HCT116 (cell line): ENCODE measurements at regions not wholly inside any gene's neighbourhood (a gene's known extent, or its start where the extent isn't known, plus 50 kb on each side); places are given as distances from the start of the nearest gene placed in this dataset.

Experiments used
- ATAC-seq: fragments of 200-7000 bp; cut with Tn5 transposase; 2 replicates; pipeline ENCODE4 v1.9.1; 2020; ENCODE audit warnings: mild to moderate bottlenecking, moderate library complexity
- BruUV-seq: library from RNA; stranded (reverse); fragments of 400-500 nt; replicated peaks from 2 replicates; lab custom pipeline; 2021; lab: Mats Ljungman, UMichigan
- CTCF ChIA-PET: fragments of 300-600 bp; sonication (Branson Sonifier 250); formaldehyde crosslinking; loops from one replicate; lab custom pipeline; 2021; ENCODE audit warnings: antibody characterized with exemption; lab: Charles Lee
- POLR2A ChIA-PET: fragments of 300-600, 350-600 bp; sonication (Branson Sonifier 250); formaldehyde crosslinking; loops from one replicate; lab custom pipeline; 2021; ENCODE audit warnings: antibody characterized with exemption; lab: Charles Lee
- RAD21 ChIA-PET, 2 experiments: fragments of 300-600 bp; sonication (Branson Sonifier 250); formaldehyde crosslinking; loops; one replicate each; lab custom pipeline; 2023; ENCODE audit warnings: low total read pairs in 2 of 2; ENCODE audit not compliant: uncharacterized antibody in 2 of 2, unreplicated experiment in 2 of 2, low non-redundant PET in 1 of 2; lab: Charles Lee
- DNase-seq: peaks from one replicate; pipeline ENCODE4 v3.0.0-alpha.2; 2010; ENCODE audit warnings: low read depth, low spot score
- H2AFZ ChIP-seq: fragments of 200-600 bp; shearing (Covaris generic), sonication (generic); 2 replicates; pipeline ENCODE4 v1.6.1; 2017; ENCODE audit warnings: low read depth, mixed run types, mixed read lengths, antibody characterized with exemption, low read length; ENCODE audit not compliant: poor library complexity, severe bottlenecking
- H3K27ac ChIP-seq: 2 replicates; pipeline ENCODE4 v1.5.1; 2012; ENCODE audit warnings: low read depth, low read length
- H3K27me3 ChIP-seq: fragments of 200-600 bp; sonication (generic); 2 replicates; pipeline ENCODE4 v1.6.1; 2016; ENCODE audit warnings: mixed run types, low read length, mixed read lengths; ENCODE audit not compliant: insufficient read depth
- H3K36me3 ChIP-seq, 2 experiments: fragments of 200-500 bp in 1 of 2; fragments of 200-600 bp in 1 of 2; sonication (Bioruptor generic) in 1 of 2; sonication (generic) in 1 of 2; 2 replicates each; pipeline versions ENCODE4 v1.5.1 to v1.6.1; 2014 to 2016; ENCODE audit warnings: low read length in 2 of 2, inconsistent platforms in 1 of 2, mixed read lengths in 1 of 2, mixed run types in 1 of 2; ENCODE audit not compliant: insufficient read depth in 2 of 2, control insufficient read depth in 1 of 2
- H3K4me1 ChIP-seq, 2 experiments: fragments of 200-600 bp in 1 of 2; sonication (generic) in 1 of 2; 2 replicates each; pipeline versions ENCODE4 v1.5.1 to v1.6.1; 2012 to 2017; ENCODE audit warnings: low read length in 2 of 2, inconsistent platforms in 1 of 2, mild to moderate bottlenecking in 1 of 2, mixed read lengths in 1 of 2, mixed run types in 1 of 2, moderate library complexity in 1 of 2; ENCODE audit not compliant: insufficient read depth in 2 of 2, control insufficient read depth in 1 of 2
- H3K4me2 ChIP-seq: fragments of 200-600 bp; sonication (generic); 2 replicates; pipeline ENCODE4 v1.6.1; 2017; ENCODE audit warnings: mixed run types, low read length, mixed read lengths
- H3K4me3 ChIP-seq, 2 experiments: fragments of 200-600 bp in 1 of 2; sonication (generic) in 1 of 2; replicated peaks in 1 of 2; 2 replicates each; pipeline ENCODE4 v1.5.1; 2011 to 2016; ENCODE audit warnings: low read length in 2 of 2, control low read depth in 1 of 2, low read depth in 1 of 2, mild to moderate bottlenecking in 1 of 2, mixed read lengths in 1 of 2, mixed run types in 1 of 2
- H3K79me2 ChIP-seq: fragments of 200-600 bp; sonication (generic); 2 replicates; pipeline ENCODE4 v1.6.1; 2017; ENCODE audit warnings: mild to moderate bottlenecking, mixed run types, low read length, moderate library complexity, mixed read lengths; ENCODE audit not compliant: insufficient read depth
- H3K9ac ChIP-seq: fragments of 200-600 bp; sonication (generic); 2 replicates; pipeline ENCODE4 v1.6.1; 2016; ENCODE audit warnings: low read length, mixed read lengths
- H3K9me2 ChIP-seq: fragments of 200-600 bp; sonication (generic), shearing (Covaris generic); 2 replicates; pipeline ENCODE4 v1.6.1; 2017; ENCODE audit warnings: mixed run types, mild to moderate bottlenecking, moderate library complexity; ENCODE audit not compliant: insufficient read depth
- H3K9me3 ChIP-seq, 2 experiments: fragments of 200-500 bp in 1 of 2; fragments of 200-600 bp in 1 of 2; sonication (Bioruptor generic) in 1 of 2; sonication (generic) in 1 of 2; 2 replicates each; pipeline ENCODE4 v1.6.1; 2014 to 2017; ENCODE audit warnings: low read length in 2 of 2, mixed read lengths in 2 of 2, inconsistent platforms in 1 of 2, low read depth in 1 of 2, mild to moderate bottlenecking in 1 of 2, mixed run types in 1 of 2, moderate library complexity in 1 of 2; ENCODE audit not compliant: control insufficient read depth in 1 of 2, insufficient read depth in 1 of 2
- H4K20me1 ChIP-seq: fragments of 200-600 bp; sonication (generic), shearing (Covaris generic); 2 replicates; pipeline ENCODE4 v1.6.1; 2017; ENCODE audit warnings: mixed run types, mild to moderate bottlenecking, moderate library complexity; ENCODE audit not compliant: insufficient read depth
- ATF3 ChIP-seq: IDR thresholded peaks from 2 replicates; pipeline ENCODE4 v1.6.1; 2012
- CBX3 ChIP-seq: IDR thresholded peaks from 2 replicates; pipeline ENCODE4 v1.6.1; 2012; ENCODE audit warnings: low read depth
- CTCF ChIP-seq, 3 experiments: fragments of 200-600 bp in 1 of 3; sonication (generic) in 1 of 3; IDR thresholded peaks in 2 of 3; conservative IDR thresholded peaks in 1 of 3; 2 replicates each; pipeline ENCODE4 v1.5.1; 2012 to 2017; ENCODE audit warnings: low read depth in 2 of 3, low read length in 2 of 3, antibody characterized with exemption in 1 of 3, borderline replicate concordance in 1 of 3, control low read depth in 1 of 3, mild to moderate bottlenecking in 1 of 3, mixed read lengths in 1 of 3, mixed run types in 1 of 3, moderate library complexity in 1 of 3; ENCODE audit not compliant: insufficient read depth in 1 of 3
- ELF1 ChIP-seq: IDR thresholded peaks from 2 replicates; pipeline ENCODE4 v1.6.1; 2012; ENCODE audit warnings: low read depth, borderline replicate concordance
- JUND ChIP-seq: IDR thresholded peaks from 2 replicates; pipeline ENCODE4 v1.6.1; 2012
- RAD21 ChIP-seq: IDR thresholded peaks from 2 replicates; pipeline ENCODE4 v1.6.1; 2012; ENCODE audit warnings: low read depth, mild to moderate bottlenecking
- REST ChIP-seq: IDR thresholded peaks from 2 replicates; pipeline ENCODE4 v1.6.1; 2012; ENCODE audit warnings: low read depth
- SP1 ChIP-seq: IDR thresholded peaks from 2 replicates; pipeline ENCODE4 v1.6.1; 2012; ENCODE audit warnings: low read depth
- TCF7L2 ChIP-seq: IDR thresholded peaks from 2 replicates; pipeline ENCODE4 v1.7.0; 2011; ENCODE audit warnings: borderline replicate concordance, inconsistent platforms; ENCODE audit not compliant: insufficient read depth, insufficient read length; ENCODE audit errors: extremely low read depth
- YY1 ChIP-seq: IDR thresholded peaks from 2 replicates; pipeline ENCODE4 v1.6.1; 2011; ENCODE audit warnings: low read length, low read depth, moderate library complexity, mild to moderate bottlenecking; ENCODE audit not compliant: insufficient replicate concordance; ENCODE audit errors: extremely low read depth
- ZFX ChIP-seq: fragments of 450-650 bp; IDR thresholded peaks from 2 replicates; pipeline ENCODE4 v1.6.1; 2017
- intact Hi-C: fragments of 100-400 bp; cut with micrococcal nuclease; formaldehyde crosslinking; loops from 2 replicates; pipeline ENCODE4 v1.10.0; 2022

- TF ChIP-seq YY1 (no peak), SP1 (no peak), REST (no peak), ATF3 (no peak), RAD21 (no peak), TCF7L2 (no peak), CBX3 (no peak), JUND (no peak), ZFX (no peak), ELF1 (no peak)
Measured at GRCh38 chr1:79499541-79499940, 493.0 kb upstream of the ADGRL4 start (continued).

- TF ChIP-seq ZFX (no peak), CTCF (IDR thresholded peaks at IDR 0.05 in 2 of 3, conservative IDR thresholded peaks at IDR 0.05 in 1 of 3; ENCODE audit: borderline replicate concordance in 1 of 3, insufficient read depth in 1 of 3, low read depth in 2 of 3, low read length in 2 of 3) (peak; percentile 49 to 88 (median 77); a peak in 5 of 6 replicates), RAD21 (peak; percentile 78)
- CTCF ChIA-PET = no interaction called here
- no peak overlapping the region for H2AFZ ChIP-seq
- no peak overlapping the region for H3K9ac ChIP-seq
- no peak overlapping the region for H3K4me3 ChIP-seq
- RAD21 ChIA-PET = no interaction called here
- intact Hi-C loops = loop anchor here (5.0 to 10.0 kb wide), 2 partner anchors 242 to 720 kb away; no protein-coding TSS in a partner anchor
- no peaks in the 10 kb centered on the region for H3K27me3 ChIP-seq
- no peaks in the 10 kb centered on the region for H3K36me3 ChIP-seq
- POLR2A ChIA-PET = no interaction called here
- no peaks in the 10 kb centered on the region; the same call in 1 of the 2 replicates for H3K9me2 ChIP-seq
- no peaks in the 10 kb centered on the region for H3K4me1 ChIP-seq
- H3K27ac ChIP-seq = no peak overlapping the region
- no peaks in the 10 kb centered on the region for H4K20me1 ChIP-seq
- no TSS peak for BruUV-seq
- no peaks in the 10 kb centered on the region for H3K79me2 ChIP-seq
- DNase-seq (peak; percentile 10), ATAC-seq (peak; percentile 44; the same call in 1 of the 2 replicates)
- no peak overlapping the region for H3K4me2 ChIP-seq
- H3K9me3 ChIP-seq = no peaks in the 10 kb centered on the region
Measured at GRCh38 chr1:79497193-79497773, 490.8 kb upstream of the ADGRL4 start.
